Body of pancreas (tissue), 4 donors: ENCODE measurements at regions not wholly inside any gene's neighbourhood (a gene's known extent, or its start where the extent isn't known, plus 50 kb on each side); places are given as distances from the start of the nearest gene placed in this dataset.

Source experiments
- ATAC-seq: fragments of 150-250 bp; one replicate; pipeline ENCODE4 v1.9.1; 2016
- DNase-seq, 4 donors: peaks; one replicate each; pipeline ENCODE4 v3.0.0-alpha.2; 2019
- H3K27ac ChIP-seq, 4 donors: fragments of 200-600 bp; sonication (generic); 1 replicate in 3 of 4; 2 replicates in 1 of 4; pipeline versions ENCODE4 v1.5.1 to v1.6.1; 2016 to 2019; ENCODE audit warnings: mild to moderate bottlenecking in 1 of 4, mixed read lengths in 1 of 4, moderate library complexity in 1 of 4
- H3K27me3 ChIP-seq, 2 donors: fragments of 200-600 bp; sonication (generic); one replicate each; pipeline ENCODE4 v1.6.0; 2016; ENCODE audit warnings: mild to moderate bottlenecking in 1 of 2
- H3K36me3 ChIP-seq, 2 donors: fragments of 200-600 bp; sonication (generic); replicated peaks in 1 of 2; 2 replicates each; pipeline ENCODE4 v1.5.1; 2016; ENCODE audit warnings: low read depth in 2 of 2; ENCODE audit not compliant: insufficient read depth in 1 of 2
- H3K4me1 ChIP-seq: fragments of 200-600 bp; sonication (generic); one replicate; pipeline ENCODE4 v1.6.0; 2016
- H3K4me3 ChIP-seq, 2 donors: fragments of 200-600 bp; sonication (generic); 1 replicate in 1 of 2; 2 replicates in 1 of 2; pipeline ENCODE4 v1.5.1; 2016 to 2019
- H3K9me3 ChIP-seq, 3 donors: fragments of 200-600 bp; sonication (generic); 1 replicate in 2 of 3; 2 replicates in 1 of 3; pipeline ENCODE4 v1.5.1; 2016
- POLR2A ChIP-seq, 3 donors: fragments of 450-650 bp; IDR thresholded peaks; one replicate each; pipeline ENCODE4 v1.6.1; 2016; ENCODE audit warnings: antibody characterized with exemption in 3 of 3, mild to moderate bottlenecking in 2 of 3
- WGBS, 2 donors: methylation state at CpG; one replicate each; pipeline ENCODE4 v1.1.5; 2017; 5-methylcytosine and 5-hydroxymethylcytosine counted together
- intact Hi-C: fragments of 100-400 bp; cut with DNase I; formaldehyde crosslinking; loops from one replicate; pipeline ENCODE4 v1.15.1; 2023
- TF ChIP-seq, protein P1 (sequence below), 7 experiments: fragments of 450-650 bp in 4 of 7; fragments of 200-600 bp in 3 of 7; sonication (generic) in 3 of 7; IDR thresholded peaks; one replicate each; pipeline ENCODE4 v1.5.1; 2016 to 2019; ENCODE audit warnings: antibody characterized with exemption in 7 of 7

DNA sequence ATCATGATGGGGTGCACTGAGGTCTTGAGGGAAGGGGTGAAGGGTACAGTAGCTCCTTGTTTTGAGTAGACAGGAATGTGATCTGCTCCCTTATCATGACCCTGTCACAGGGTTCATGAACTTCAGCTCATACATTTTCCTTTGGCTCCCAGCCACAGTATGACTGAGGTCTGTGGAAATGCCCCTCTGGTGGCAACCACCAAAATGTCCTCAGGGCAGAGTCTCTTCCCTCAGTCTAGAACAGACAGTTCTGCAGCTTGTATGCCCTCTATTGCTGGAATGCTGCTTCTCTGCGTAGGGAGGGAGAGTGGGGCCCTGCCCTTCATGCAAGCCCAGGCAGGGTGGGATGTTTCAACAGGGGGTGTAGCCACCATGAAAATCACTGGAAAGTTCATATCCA, 53.8 kb upstream of the SNCAIP start:
- TF ChIP-seq, protein P1, sequence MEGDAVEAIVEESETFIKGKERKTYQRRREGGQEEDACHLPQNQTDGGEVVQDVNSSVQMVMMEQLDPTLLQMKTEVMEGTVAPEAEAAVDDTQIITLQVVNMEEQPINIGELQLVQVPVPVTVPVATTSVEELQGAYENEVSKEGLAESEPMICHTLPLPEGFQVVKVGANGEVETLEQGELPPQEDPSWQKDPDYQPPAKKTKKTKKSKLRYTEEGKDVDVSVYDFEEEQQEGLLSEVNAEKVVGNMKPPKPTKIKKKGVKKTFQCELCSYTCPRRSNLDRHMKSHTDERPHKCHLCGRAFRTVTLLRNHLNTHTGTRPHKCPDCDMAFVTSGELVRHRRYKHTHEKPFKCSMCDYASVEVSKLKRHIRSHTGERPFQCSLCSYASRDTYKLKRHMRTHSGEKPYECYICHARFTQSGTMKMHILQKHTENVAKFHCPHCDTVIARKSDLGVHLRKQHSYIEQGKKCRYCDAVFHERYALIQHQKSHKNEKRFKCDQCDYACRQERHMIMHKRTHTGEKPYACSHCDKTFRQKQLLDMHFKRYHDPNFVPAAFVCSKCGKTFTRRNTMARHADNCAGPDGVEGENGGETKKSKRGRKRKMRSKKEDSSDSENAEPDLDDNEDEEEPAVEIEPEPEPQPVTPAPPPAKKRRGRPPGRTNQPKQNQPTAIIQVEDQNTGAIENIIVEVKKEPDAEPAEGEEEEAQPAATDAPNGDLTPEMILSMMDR (IDR thresholded peaks at IDR 0.05), result no peak
- no peak for TF ChIP-seq POLR2A (IDR thresholded peaks at IDR 0.05)

DNA sequence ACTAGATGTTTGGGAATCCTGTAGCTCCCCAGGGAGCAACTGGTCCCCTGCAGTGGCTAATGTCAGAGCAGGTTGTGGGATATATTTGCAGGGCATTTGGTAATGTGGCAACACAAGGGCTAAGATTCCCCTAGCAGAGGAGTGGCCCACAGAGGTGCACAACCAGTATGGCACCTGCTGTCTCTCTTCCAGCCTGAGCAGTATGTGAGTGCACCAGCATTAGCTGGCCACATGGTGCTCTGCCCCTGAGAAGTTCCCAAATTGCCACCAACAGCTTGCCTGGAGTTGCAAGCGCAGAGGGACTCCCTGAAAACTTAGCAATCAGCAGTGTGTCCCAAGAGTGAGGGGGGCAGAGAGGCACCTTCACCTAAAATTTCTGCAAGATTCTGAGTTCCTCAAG, 53.2 kb upstream of the SNCAIP start:
- TF ChIP-seq POLR2A (IDR thresholded peaks at IDR 0.05), result no peak
- TF ChIP-seq, protein P1 (IDR thresholded peaks at IDR 0.05), result no peak
- ATAC-seq, result no peak
- Histone ChIP-seq H3K27ac (no peak overlapping the region), H3K27me3 (no peaks in the 10 kb centered on the region), H3K4me3 (no peak overlapping the region), H3K36me3 (no peaks in the 10 kb centered on the region), H3K9me3 (no peaks in the 10 kb centered on the region), H3K4me1 (no peaks in the 10 kb centered on the region)
- intact Hi-C loops, result no loop called here
- WGBS, 2 donors, result 73 to 83% methylated on average over 1 of the region's 1 CpG
- no peak for DNase-seq

More for the DNA sequence above, 53.8 kb upstream of the SNCAIP start:
- Histone ChIP-seq H3K36me3 (no peaks in the 10 kb centered on the region), H3K27me3 (no peaks in the 10 kb centered on the region), H3K4me1 (no peaks in the 10 kb centered on the region), H3K9me3 (no peaks in the 10 kb centered on the region), H3K4me3 (no peak overlapping the region), H3K27ac (no peak overlapping the region)
- intact Hi-C loops, result no loop called here
- DNase-seq (no peak), ATAC-seq (no peak)
- WGBS, 2 donors, result 70 to 88% methylated on average over 1 of the region's 1 CpG

DNA sequence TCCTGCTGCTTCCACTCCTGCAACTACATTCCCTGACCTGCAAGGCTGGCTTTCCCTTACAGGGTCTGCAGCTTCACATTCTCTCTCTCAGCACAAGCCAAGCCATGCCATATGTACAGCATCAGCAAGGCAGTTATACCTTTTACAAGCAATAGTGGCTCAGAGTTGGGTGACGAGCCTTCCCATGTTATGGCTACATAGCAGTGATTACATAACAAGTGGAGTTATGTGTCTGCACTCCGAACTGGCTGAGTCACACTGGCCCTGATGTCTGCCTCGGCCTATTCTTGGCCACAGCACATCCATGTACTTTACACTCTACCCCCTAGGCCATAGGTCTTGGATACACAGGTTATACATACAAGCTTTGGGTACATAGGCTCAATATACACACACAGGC, 52.0 kb upstream of the SNCAIP start:
- no peaks in the 10 kb centered on the region for H3K27me3 ChIP-seq
- DNase-seq, result no peak
- no peaks in the 10 kb centered on the region for H3K36me3 ChIP-seq
- no peak for TF ChIP-seq POLR2A (IDR thresholded peaks at IDR 0.05)
- TF ChIP-seq, protein P1 (IDR thresholded peaks at IDR 0.05), result no peak
- intact Hi-C loops, result no loop called here
- no peaks in the 10 kb centered on the region for H3K4me1 ChIP-seq
- H3K9me3 ChIP-seq, result no peaks in the 10 kb centered on the region
- H3K4me3 ChIP-seq, result no peak overlapping the region
- no peak for ATAC-seq
- no peak overlapping the region for H3K27ac ChIP-seq
- 59 to 69% methylated on average over 3 of the region's 3 CpGs for WGBS, 2 donors

DNA sequence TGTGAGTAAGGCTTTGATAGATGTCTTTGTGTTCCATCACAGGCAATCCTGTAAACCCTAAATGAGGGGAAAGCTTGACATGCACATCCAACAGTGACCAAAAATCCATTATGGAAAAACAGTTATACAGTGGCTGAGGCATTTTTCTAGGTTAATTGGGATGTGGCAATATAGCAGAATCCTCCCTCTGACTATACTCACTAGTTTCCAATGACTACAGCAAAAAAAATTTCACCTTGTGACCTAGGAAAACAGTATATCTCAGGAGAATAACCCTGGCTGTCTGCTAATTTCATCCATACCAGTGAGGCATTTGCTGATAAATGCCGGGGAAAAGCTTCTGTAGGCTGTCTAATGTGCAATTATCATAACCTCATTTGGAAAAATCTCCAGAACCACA, 49.9 kb upstream of the SNCAIP start:
- no peak overlapping the region for H3K4me3 ChIP-seq
- H3K4me1 ChIP-seq, result no peaks in the 10 kb centered on the region
- no peaks in the 10 kb centered on the region for H3K9me3 ChIP-seq
- DNase-seq (no peak), ATAC-seq (no peak)
- no peak overlapping the region for H3K27ac ChIP-seq
- TF ChIP-seq, protein P1 (IDR thresholded peaks at IDR 0.05), result no peak
- TF ChIP-seq POLR2A (IDR thresholded peaks at IDR 0.05), result no peak
- no peaks in the 10 kb centered on the region for H3K27me3 ChIP-seq
- WGBS, 2 donors, result 42 to 47% methylated on average over 1 of the region's 1 CpG
- H3K36me3 ChIP-seq, result no peaks in the 10 kb centered on the region
- intact Hi-C loops, result no loop called here
